K562 (cell line): ENCODE measurements at regions not wholly inside any gene's neighbourhood (a gene's known extent, or its start where the extent isn't known, plus 50 kb on each side); places are given as distances from the start of the nearest gene placed in this dataset.
A peak's percentile ranks its signal among the peaks of the same experiment; 100 is the strongest.

ENCODE experiments used
- ADNP ChIP-seq: fragments of 200-800 bp; sonication (Bioruptor generic); IDR thresholded peaks from 2 replicates; pipeline ENCODE4 v1.6.1; 2016; ENCODE audit warnings: missing genetic modification characterization, missing compliant biosample characterization
- ARID1B ChIP-seq: fragments of 450-650 bp; IDR thresholded peaks from 2 replicates; pipeline ENCODE4 v1.6.1; 2016; ENCODE audit warnings: antibody characterized with exemption, mild to moderate bottlenecking, inconsistent platforms
- ATF6 ChIP-seq: sonication (generic); formaldehyde crosslinking; IDR thresholded peaks from 2 replicates; pipeline ENCODE4 v1.4.0; 2020; ENCODE audit warnings: mild to moderate bottlenecking, missing genetic modification reagents
- BCOR ChIP-seq: fragments of 450-650 bp; IDR thresholded peaks from 2 replicates; pipeline ENCODE4 v1.6.1; 2016
- CBFA2T2 ChIP-seq: fragments of 450-650 bp; conservative IDR thresholded peaks from 2 replicates; pipeline ENCODE4 v1.6.1; 2017; ENCODE audit warnings: mild to moderate bottlenecking
- CBFA2T3 ChIP-seq: fragments of 450-650 bp; IDR thresholded peaks from 2 replicates; pipeline ENCODE4 v1.6.1; 2017
- CTBP1 ChIP-seq: fragments of 450-650 bp; IDR thresholded peaks from 2 replicates; pipeline ENCODE4 v1.6.1; 2016; ENCODE audit warnings: borderline replicate concordance
- EGR1 ChIP-seq: fragments of 450-650 bp; conservative IDR thresholded peaks from 2 replicates; pipeline ENCODE4 v1.6.1; 2017; ENCODE audit warnings: mild to moderate bottlenecking
- ETV6 ChIP-seq, 3 experiments: fragments of 150-350 bp in 1 of 3; sonication (generic) in 1 of 3; formaldehyde crosslinking in 1 of 3; IDR thresholded peaks; 2 replicates each; pipeline versions ENCODE4 v1.6.1 to v1.8.0; 2014 to 2022; ENCODE audit warnings: borderline replicate concordance in 2 of 3, low read depth in 2 of 3, antibody characterized with exemption in 1 of 3, low read length in 1 of 3, mild to moderate bottlenecking in 1 of 3, missing genetic modification reagents in 1 of 3
- FIP1L1 ChIP-seq: fragments of 200-400 bp; formaldehyde crosslinking; IDR thresholded peaks from 2 replicates; pipeline ENCODE4 v1.6.1; 2018; ENCODE audit warnings: mild to moderate bottlenecking, low read depth, low read length; ENCODE audit not compliant: poor library complexity, severe bottlenecking
- GABPA ChIP-seq: fragments of 200-800 bp; sonication (Bioruptor generic); conservative IDR thresholded peaks from 2 replicates; pipeline ENCODE4 v1.6.1; 2016; ENCODE audit warnings: low read depth, missing genetic modification characterization, missing compliant biosample characterization
- GATA2 ChIP-seq: sonication (generic); formaldehyde crosslinking; IDR thresholded peaks from 2 replicates; pipeline ENCODE4 v1.4.0; 2020; ENCODE audit warnings: mild to moderate bottlenecking, missing genetic modification reagents
- GATAD2A ChIP-seq: fragments of 450-650 bp; IDR thresholded peaks from 2 replicates; pipeline ENCODE4 v1.6.1; 2017
- HDAC1 ChIP-seq, 2 experiments: fragments of 450-650 bp; IDR thresholded peaks; 2 replicates each; pipeline ENCODE4 v1.6.1; 2016 to 2017; ENCODE audit warnings: inconsistent platforms in 1 of 2, mild to moderate bottlenecking in 1 of 2, moderate library complexity in 1 of 2
- HDAC2 ChIP-seq: fragments of 450-650 bp; IDR thresholded peaks from 2 replicates; pipeline ENCODE4 v1.6.1; 2016; ENCODE audit warnings: mild to moderate bottlenecking
- NCOR1 ChIP-seq: fragments of 450-650 bp; IDR thresholded peaks from 2 replicates; pipeline ENCODE4 v1.6.1; 2016; ENCODE audit warnings: mild to moderate bottlenecking, moderate library complexity
- POLR2B ChIP-seq: fragments of 450-650 bp; IDR thresholded peaks from 2 replicates; pipeline ENCODE4 v1.6.1; 2018; ENCODE audit warnings: low read depth; ENCODE audit not compliant: partially characterized antibody
- POU5F1 ChIP-seq: fragments of 150-350 bp; IDR thresholded peaks from 2 replicates; pipeline ENCODE4 v1.6.1; 2014; ENCODE audit warnings: borderline replicate concordance, low read length, low read depth, mild to moderate bottlenecking; ENCODE audit not compliant: partially characterized antibody
- RAD21 ChIP-seq, 2 experiments: fragments of 250-450 bp in 1 of 2; fragments of 450-650 bp in 1 of 2; sonication (Bioruptor Pico) in 1 of 2; formaldehyde crosslinking in 1 of 2; IDR thresholded peaks in 1 of 2; conservative IDR thresholded peaks in 1 of 2; 2 replicates each; pipeline versions ENCODE4 v1.4.0 to v1.8.0; 2020 to 2022; ENCODE audit warnings: mild to moderate bottlenecking in 2 of 2, moderate library complexity in 1 of 2
- SMARCC2 ChIP-seq: fragments of 450-650 bp; IDR thresholded peaks from 2 replicates; pipeline ENCODE4 v1.6.1; 2017; ENCODE audit warnings: antibody characterized with exemption, moderate library complexity, mild to moderate bottlenecking, low read depth
- SRF ChIP-seq, 2 experiments: fragments of 250-450, 450-650 bp in 1 of 2; sonication (Bioruptor Pico) in 1 of 2; sonication (generic) in 1 of 2; formaldehyde crosslinking; IDR thresholded peaks; 2 replicates each; pipeline versions ENCODE4 v1.5.0 to v1.5.1; 2020 to 2022; ENCODE audit warnings: mild to moderate bottlenecking in 1 of 2, missing genetic modification reagents in 1 of 2
- TCF3 ChIP-seq: sonication (generic); formaldehyde crosslinking; IDR thresholded peaks from 2 replicates; pipeline ENCODE4 v1.4.0; 2020; ENCODE audit warnings: mild to moderate bottlenecking, missing genetic modification reagents
- TCFL5 ChIP-seq: fragments of 250-450 bp; sonication (Bioruptor Pico); conservative IDR thresholded peaks from 2 replicates; pipeline ENCODE4 v1.6.1; 2021; ENCODE audit warnings: mild to moderate bottlenecking, moderate library complexity, matching md5 sums
- ZNF175 ChIP-seq: fragments of 200-800 bp; sonication (Bioruptor generic); IDR thresholded peaks from 2 replicates; pipeline ENCODE4 v1.6.1; 2016; ENCODE audit warnings: low read depth, mild to moderate bottlenecking, missing genetic modification characterization, missing compliant biosample characterization
- TF ChIP-seq, protein P1 (sequence below): fragments of 250-450 bp; sonication (Bioruptor Pico); IDR thresholded peaks from 2 replicates; pipeline ENCODE4 v1.9.0; 2021; ENCODE audit warnings: mild to moderate bottlenecking, inconsistent platforms

GRCh38 chr10:78937800-78938694, 130.7 kb upstream of the ZMIZ1 start (continued):
- TF ChIP-seq, protein P1, sequence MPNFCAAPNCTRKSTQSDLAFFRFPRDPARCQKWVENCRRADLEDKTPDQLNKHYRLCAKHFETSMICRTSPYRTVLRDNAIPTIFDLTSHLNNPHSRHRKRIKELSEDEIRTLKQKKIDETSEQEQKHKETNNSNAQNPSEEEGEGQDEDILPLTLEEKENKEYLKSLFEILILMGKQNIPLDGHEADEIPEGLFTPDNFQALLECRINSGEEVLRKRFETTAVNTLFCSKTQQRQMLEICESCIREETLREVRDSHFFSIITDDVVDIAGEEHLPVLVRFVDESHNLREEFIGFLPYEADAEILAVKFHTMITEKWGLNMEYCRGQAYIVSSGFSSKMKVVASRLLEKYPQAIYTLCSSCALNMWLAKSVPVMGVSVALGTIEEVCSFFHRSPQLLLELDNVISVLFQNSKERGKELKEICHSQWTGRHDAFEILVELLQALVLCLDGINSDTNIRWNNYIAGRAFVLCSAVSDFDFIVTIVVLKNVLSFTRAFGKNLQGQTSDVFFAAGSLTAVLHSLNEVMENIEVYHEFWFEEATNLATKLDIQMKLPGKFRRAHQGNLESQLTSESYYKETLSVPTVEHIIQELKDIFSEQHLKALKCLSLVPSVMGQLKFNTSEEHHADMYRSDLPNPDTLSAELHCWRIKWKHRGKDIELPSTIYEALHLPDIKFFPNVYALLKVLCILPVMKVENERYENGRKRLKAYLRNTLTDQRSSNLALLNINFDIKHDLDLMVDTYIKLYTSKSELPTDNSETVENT (CRISPR knock-in tag), result no peak
- TF ChIP-seq ARID1B (peak; percentile 93), SMARCC2 (peak; percentile 42; the same call in 1 of the 2 replicates), ZNF175 (CRISPR knock-in tag) (no peak), GATAD2A (0 out of 2 replicates have a peak, but pooled peaks have one; percentile 52), ETV6 (IDR thresholded peaks at IDR 0.05; ENCODE audit: borderline replicate concordance in 1 of 2, low read depth in 2 of 2, low read length in 1 of 2) (no peak), ETV6 (CRISPR knock-in tag; IDR thresholded peaks at IDR 0.05; ENCODE audit: borderline replicate concordance) (no peak), POU5F1 (no peak), HDAC2 (0 out of 2 replicates have a peak, but pooled peaks have one; percentile 30), CBFA2T2 (peak; percentile 79), TCFL5 (no peak), ATF6 (no peak), SRF (CRISPR knock-in tag; IDR thresholded peaks at IDR 0.05) (peak in 1 of 2 experiments; percentile 80; a peak in 1 of 4 replicates), HDAC1 (IDR thresholded peaks at IDR 0.05) (peak in 1 of 2 experiments; percentile 64; a peak in 1 of 4 replicates), ADNP (tag) (no peak), POLR2B (no peak), CBFA2T3 (peak; percentile 90), CTBP1 (peak; percentile 80), RAD21 (CRISPR knock-in tag; conservative IDR thresholded peaks at IDR 0.05 in 1 of 2, IDR thresholded peaks at IDR 0.05 in 1 of 2) (peak; percentile 48 to 70), TCF3 (peak; percentile 91), FIP1L1 (no peak), EGR1 (0 out of 2 replicates have a peak, but pooled peaks have one; percentile 1), BCOR (0 out of 2 replicates have a peak, but pooled peaks have one; percentile 19), GATA2 (peak; percentile 72; the same call in 1 of the 2 replicates), GABPA (tag) (no peak), NCOR1 (peak; percentile 89)
